SH-SY5Y (cell line): ENCODE measurements at regions not wholly inside any gene's neighbourhood (a gene's known extent, or its start where the extent isn't known, plus 50 kb on each side); places are given as distances from the start of the nearest gene placed in this dataset.

Source experiments
- GATA2 ChIP-seq: IDR thresholded peaks from 2 replicates; pipeline ENCODE4 v1.6.1; 2011; ENCODE audit warnings: mild to moderate bottlenecking, low read depth, low read length
- GATA3 ChIP-seq: IDR thresholded peaks from 2 replicates; pipeline ENCODE4 v1.6.1; 2011; ENCODE audit warnings: low read depth, mild to moderate bottlenecking, low read length, moderate library complexity

GRCh38 chr6:43934183-43934802 lies 164.3 kb downstream of the VEGFA start:
- no peak for TF ChIP-seq GATA2
- no peak for TF ChIP-seq GATA3
